CD8-positive, alpha-beta memory T cell (primary cell): ENCODE measurements at regions not wholly inside any gene's neighbourhood (a gene's known extent, or its start where the extent isn't known, plus 50 kb on each side); places are given as distances from the start of the nearest gene placed in this dataset.

ENCODE experiments used
- CTCF ChIA-PET: fragments of 350-600 bp; sonication (Branson Sonifier 250); formaldehyde crosslinking; loops from one replicate; lab custom pipeline; 2021; ENCODE audit warnings: antibody characterized with exemption; lab: Charles Lee
- POLR2A ChIA-PET: fragments of 350-600 bp; sonication (Branson Sonifier 250); formaldehyde crosslinking; loops from one replicate; lab custom pipeline; 2021; ENCODE audit warnings: antibody characterized with exemption; lab: Charles Lee
- DNase-seq, 5 donors: peaks; one replicate each; pipeline versions ENCODE4 v3.0.0 to v3.0.0-alpha.2; 2020 to 2022; ENCODE audit warnings: mixed read lengths in 1 of 5
- H3K27ac ChIP-seq: one replicate; pipeline ENCODE4 v1.7.0; 2013; ENCODE audit warnings: low read depth, mild to moderate bottlenecking, low read length, moderate library complexity
- H3K27me3 ChIP-seq: 2 replicates; pipeline ENCODE4 v1.7.0; 2013; ENCODE audit warnings: low read length, mild to moderate bottlenecking; ENCODE audit not compliant: insufficient read depth, poor library complexity, severe bottlenecking
- H3K36me3 ChIP-seq: 2 replicates; pipeline ENCODE4 v1.7.0; 2013; ENCODE audit warnings: mild to moderate bottlenecking, low read length, moderate library complexity; ENCODE audit not compliant: insufficient read depth
- H3K4me1 ChIP-seq: 2 replicates; pipeline ENCODE4 v1.7.0; 2013; ENCODE audit warnings: mild to moderate bottlenecking, low read length, moderate library complexity; ENCODE audit not compliant: insufficient read depth
- H3K4me3 ChIP-seq: 2 replicates; pipeline ENCODE4 v1.7.0; 2013; ENCODE audit warnings: mild to moderate bottlenecking, low read length
- H3K9me3 ChIP-seq: 2 replicates; pipeline ENCODE4 v1.7.0; 2013; ENCODE audit warnings: mild to moderate bottlenecking, low read length
- H3K27ac Mint-ChIP-seq, 8 donors: one replicate each; pipeline ENCODE4 v1.8.0; 2020 to 2021; ENCODE audit warnings: mixed read lengths in 8 of 8, mild to moderate bottlenecking in 6 of 8, inconsistent platforms in 3 of 8, moderate library complexity in 3 of 8
- H3K27me3 Mint-ChIP-seq, 2 donors: one replicate each; pipeline ENCODE4 v1.8.0; 2020 to 2021; ENCODE audit warnings: mixed read lengths in 2 of 2, mild to moderate bottlenecking in 1 of 2, moderate library complexity in 1 of 2
- H3K36me3 Mint-ChIP-seq, 3 donors: one replicate each; pipeline ENCODE4 v1.8.0; 2020 to 2021; ENCODE audit warnings: mixed read lengths in 3 of 3, inconsistent platforms in 1 of 3, mild to moderate bottlenecking in 1 of 3
- H3K4me1 Mint-ChIP-seq, 3 donors: one replicate each; pipeline ENCODE4 v1.8.0; 2020 to 2021; ENCODE audit warnings: mixed read lengths in 3 of 3, inconsistent platforms in 1 of 3, mild to moderate bottlenecking in 1 of 3
- H3K4me3 Mint-ChIP-seq, 7 donors: one replicate each; pipeline ENCODE4 v1.8.0; 2020 to 2021; ENCODE audit warnings: mixed read lengths in 7 of 7, mild to moderate bottlenecking in 6 of 7, moderate library complexity in 4 of 7, inconsistent platforms in 2 of 7
- H3K9me3 Mint-ChIP-seq, 5 donors: one replicate each; pipeline ENCODE4 v1.8.0; 2020 to 2022; ENCODE audit warnings: mixed read lengths in 5 of 5, mild to moderate bottlenecking in 3 of 5, moderate library complexity in 2 of 5, inconsistent platforms in 1 of 5

- Histone ChIP-seq H3K9me3 (no peaks in the 10 kb centered on the region), H3K36me3 (no peaks in the 10 kb centered on the region), H3K4me3 (no peak overlapping the region), H3K27me3 (no peaks in the 10 kb centered on the region), H3K27ac (no peak overlapping the region), H3K4me1 (no peaks in the 10 kb centered on the region)
- Mint-ChIP-seq H3K27me3 (no peaks in the 10 kb centered on the region), H3K9me3 (peaks cover 0 to 7% (median 0%) of the 10 kb centered on the region in 5 donors), H3K36me3 (no peaks in the 10 kb centered on the region), H3K27ac (no peak overlapping the region), H3K4me1 (no peaks in the 10 kb centered on the region), H3K4me3 (no peak overlapping the region)
- no peak for DNase-seq
- ChIA-PET POLR2A (no interaction called here), CTCF (no interaction called here)
Measured at GRCh38 chr14:48350971-48351370, 675.6 kb upstream of the MDGA2 start.

GRCh38 chr14:48349689-48350088 lies 674.3 kb upstream of the MDGA2 start:
- ChIA-PET POLR2A (no interaction called here), CTCF (no interaction called here)
- H3K9me3 Mint-ChIP-seq, result peaks cover 0 to 8% (median 5%) of the 10 kb centered on the region in 5 donors
- H3K4me3 Mint-ChIP-seq, result no peak overlapping the region
- Histone ChIP-seq H3K27me3 (no peaks in the 10 kb centered on the region), H3K36me3 (no peaks in the 10 kb centered on the region), H3K27ac (no peak overlapping the region), H3K4me1 (no peaks in the 10 kb centered on the region), H3K9me3 (no peaks in the 10 kb centered on the region), H3K4me3 (no peak overlapping the region)
- H3K27ac Mint-ChIP-seq, result no peak overlapping the region
- H3K36me3 Mint-ChIP-seq, result no peaks in the 10 kb centered on the region
- no peaks in the 10 kb centered on the region for H3K27me3 Mint-ChIP-seq
- no peaks in the 10 kb centered on the region for H3K4me1 Mint-ChIP-seq
- DNase-seq, result no peak

GRCh38 chr14:48341069-48341468 lies 665.7 kb upstream of the MDGA2 start:
- peaks cover 10 to 29% (median 11%) of the 10 kb centered on the region in 5 donors for H3K9me3 Mint-ChIP-seq
- no peak overlapping the region for H3K4me3 Mint-ChIP-seq
- no peaks in the 10 kb centered on the region for H3K9me3 ChIP-seq
- H3K27ac ChIP-seq, result no peak overlapping the region
- no peaks in the 10 kb centered on the region for H3K27me3 Mint-ChIP-seq
- H3K36me3 ChIP-seq, result no peaks in the 10 kb centered on the region
- no peak for DNase-seq
- POLR2A ChIA-PET, result no interaction called here
- no peaks in the 10 kb centered on the region for H3K36me3 Mint-ChIP-seq
- CTCF ChIA-PET, result no interaction called here
- H3K4me1 ChIP-seq, result no peaks in the 10 kb centered on the region
- no peak overlapping the region for H3K4me3 ChIP-seq
- H3K4me1 Mint-ChIP-seq, result no peaks in the 10 kb centered on the region
- no peak overlapping the region for H3K27ac Mint-ChIP-seq
- no peaks in the 10 kb centered on the region for H3K27me3 ChIP-seq

GRCh38 chr14:48333221-48333920 lies 658.0 kb upstream of the MDGA2 start:
- Mint-ChIP-seq H3K27ac (no peak overlapping the region), H3K27me3 (no peaks in the 10 kb centered on the region), H3K9me3 (peaks cover 0 to 29% (median 16%) of the 10 kb centered on the region in 5 donors), H3K4me1 (no peaks in the 10 kb centered on the region), H3K4me3 (peak overlapping the region in 1 of 7 donors; percentile 4), H3K36me3 (no peaks in the 10 kb centered on the region)
- Histone ChIP-seq H3K4me3 (no peak overlapping the region), H3K4me1 (no peaks in the 10 kb centered on the region), H3K9me3 (no peaks in the 10 kb centered on the region), H3K27me3 (no peaks in the 10 kb centered on the region), H3K27ac (no peak overlapping the region), H3K36me3 (no peaks in the 10 kb centered on the region)
- POLR2A ChIA-PET, result no interaction called here
- no peak for DNase-seq
- CTCF ChIA-PET, result no interaction called here

- Histone ChIP-seq H3K27me3 (no peaks in the 10 kb centered on the region), H3K4me1 (no peaks in the 10 kb centered on the region), H3K36me3 (no peaks in the 10 kb centered on the region), H3K9me3 (no peaks in the 10 kb centered on the region), H3K4me3 (no peak overlapping the region), H3K27ac (no peak overlapping the region)
- Mint-ChIP-seq H3K4me3 (no peak overlapping the region), H3K27ac (no peak overlapping the region), H3K36me3 (no peaks in the 10 kb centered on the region), H3K9me3 (peaks cover 0 to 25% (median 17%) of the 10 kb centered on the region in 5 donors), H3K4me1 (no peaks in the 10 kb centered on the region), H3K27me3 (no peaks in the 10 kb centered on the region)
- DNase-seq, result no peak
- CTCF ChIA-PET, result interaction anchor here (1.1 kb wide), 1 partner anchor 13 kb away, joined by 3 read pairs; no protein-coding TSS in a partner anchor
- POLR2A ChIA-PET, result no interaction called here
Measured at GRCh38 chr14:48331421-48331820, 656.0 kb upstream of the MDGA2 start.

GRCh38 chr14:48325486-48325885 lies 650.1 kb upstream of the MDGA2 start:
- no peaks in the 10 kb centered on the region for H3K4me1 ChIP-seq
- H3K9me3 Mint-ChIP-seq, result peaks cover 1 to 19% (median 9%) of the 10 kb centered on the region in 5 donors
- no peaks in the 10 kb centered on the region for H3K36me3 Mint-ChIP-seq
- no peak overlapping the region for H3K4me3 Mint-ChIP-seq
- no peaks in the 10 kb centered on the region for H3K27me3 ChIP-seq
- H3K36me3 ChIP-seq, result no peaks in the 10 kb centered on the region
- no peaks in the 10 kb centered on the region for H3K9me3 ChIP-seq
- no peaks in the 10 kb centered on the region for H3K27me3 Mint-ChIP-seq
- no peaks in the 10 kb centered on the region for H3K4me1 Mint-ChIP-seq
- no peak for DNase-seq
- H3K4me3 ChIP-seq, result no peak overlapping the region
- ChIA-PET CTCF (no interaction called here), POLR2A (no interaction called here)
- H3K27ac ChIP-seq, result no peak overlapping the region
- H3K27ac Mint-ChIP-seq, result no peak overlapping the region

GRCh38 chr14:48323665-48324064 lies 648.3 kb upstream of the MDGA2 start:
- Mint-ChIP-seq H3K27me3 (no peaks in the 10 kb centered on the region), H3K4me1 (no peaks in the 10 kb centered on the region), H3K36me3 (no peaks in the 10 kb centered on the region), H3K9me3 (peaks cover 1 to 20% (median 7%) of the 10 kb centered on the region in 5 donors), H3K27ac (no peak overlapping the region), H3K4me3 (no peak overlapping the region)
- DNase-seq, result no peak
- Histone ChIP-seq H3K9me3 (no peaks in the 10 kb centered on the region), H3K27ac (no peak overlapping the region), H3K4me1 (no peaks in the 10 kb centered on the region), H3K36me3 (no peaks in the 10 kb centered on the region), H3K27me3 (no peaks in the 10 kb centered on the region), H3K4me3 (no peak overlapping the region)
- ChIA-PET CTCF (no interaction called here), POLR2A (no interaction called here)

GRCh38 chr14:48319823-48320222 lies 644.4 kb upstream of the MDGA2 start:
- POLR2A ChIA-PET, result no interaction called here
- no peaks in the 10 kb centered on the region for H3K4me1 ChIP-seq
- no peaks in the 10 kb centered on the region for H3K36me3 ChIP-seq
- no peak overlapping the region for H3K4me3 Mint-ChIP-seq
- CTCF ChIA-PET, result no interaction called here
- peaks cover 0 to 21% (median 2%) of the 10 kb centered on the region in 5 donors for H3K9me3 Mint-ChIP-seq
- no peaks in the 10 kb centered on the region for H3K4me1 Mint-ChIP-seq
- H3K4me3 ChIP-seq, result no peak overlapping the region
- H3K9me3 ChIP-seq, result no peaks in the 10 kb centered on the region
- no peak overlapping the region for H3K27ac ChIP-seq
- DNase-seq, result no peak
- no peaks in the 10 kb centered on the region for H3K27me3 Mint-ChIP-seq
- no peaks in the 10 kb centered on the region for H3K27me3 ChIP-seq
- H3K27ac Mint-ChIP-seq, result no peak overlapping the region
- H3K36me3 Mint-ChIP-seq, result no peaks in the 10 kb centered on the region
